Adrenal gland (tissue), 9 donors: ENCODE measurements at regions not wholly inside any gene's neighbourhood (a gene's known extent, or its start where the extent isn't known, plus 50 kb on each side); places are given as distances from the start of the nearest gene placed in this dataset.
"Not testable (repeated sequence)": the region's sequence is repeated elsewhere in the genome, so short reads cannot be mapped to it uniquely, and the experiment has no call there.

Experiments
- DNase-seq, 7 donors: peaks; one replicate each; pipeline ENCODE4 v3.0.0-alpha.2; 2019 to 2020
- H3K27ac ChIP-seq, 5 donors: fragments of 200-600 bp; sonication (generic) in 4 of 5; 1 replicate in 3 of 5; 2 replicates in 2 of 5; pipeline versions ENCODE4 v1.5.1 to v1.8.0; 2016 to 2020; ENCODE audit warnings: mild to moderate bottlenecking in 1 of 5
- H3K27me3 ChIP-seq: fragments of 200-600 bp; 2 replicates; pipeline ENCODE4 v1.8.0; 2021
- H3K36me3 ChIP-seq, 2 donors: fragments of 200-600 bp; replicated peaks in 1 of 2; 1 replicate in 1 of 2; 2 replicates in 1 of 2; pipeline versions ENCODE4 v1.5.1 to v1.8.0; 2018 to 2022
- H3K4me1 ChIP-seq, 2 donors: fragments of 200-600 bp; replicated peaks in 1 of 2; 1 replicate in 1 of 2; 2 replicates in 1 of 2; pipeline versions ENCODE4 v1.5.1 to v1.8.0; 2018 to 2021
- H3K4me3 ChIP-seq, 4 donors: fragments of 200-600 bp; sonication (generic) in 3 of 4; one replicate each; pipeline ENCODE4 v1.5.1; 2016 to 2018
- H3K9me3 ChIP-seq, 3 donors: fragments of 200-600 bp; sonication (generic) in 1 of 3; replicated peaks in 1 of 3; 1 replicate in 2 of 3; 2 replicates in 1 of 3; pipeline versions ENCODE4 v1.5.1 to v1.8.0; 2016 to 2021
- CTCF ChIP-seq, 6 experiments: fragments of 450-650 bp in 4 of 6; fragments of 200-600 bp in 2 of 6; sonication (generic) in 1 of 6; IDR thresholded peaks; 1 replicate in 5 of 6; 2 replicates in 1 of 6; pipeline versions ENCODE4 v1.5.1 to v1.8.0; 2016 to 2021; ENCODE audit warnings: antibody characterized with exemption in 6 of 6, mild to moderate bottlenecking in 2 of 6, moderate library complexity in 1 of 6
- POLR2A ChIP-seq, 2 donors: fragments of 450-650 bp; IDR thresholded peaks; one replicate each; pipeline ENCODE4 v1.6.1; 2017; ENCODE audit warnings: antibody characterized with exemption in 2 of 2, mild to moderate bottlenecking in 2 of 2, moderate library complexity in 1 of 2
- WGBS, 4 donors: extraction: QIAGEN DNeasy Blood & Tissue Kit in 2 of 4; methylation state at CpG; one replicate each; pipeline versions ENCODE4 v1.1.5 to v1.1.7; 2013 to 2017; 5-methylcytosine and 5-hydroxymethylcytosine counted together
- intact Hi-C, 2 donors: fragments of 100-400 bp; cut with DNase I; formaldehyde crosslinking; loops; one replicate each; pipeline versions ENCODE4 v1.14.1 to v1.15.0; 2022 to 2023
- donor health status: healthy with polysubstance abuse.
- donor health status: Bipolar disorder and iron deficiency.
- donor health status: DM: yes; HTN: yes; CAD: no.
- donor health status: DM: no; HTN: no; CAD: no.
- donor health status: DM: no; HTN: no; CAD: no.

DNA sequence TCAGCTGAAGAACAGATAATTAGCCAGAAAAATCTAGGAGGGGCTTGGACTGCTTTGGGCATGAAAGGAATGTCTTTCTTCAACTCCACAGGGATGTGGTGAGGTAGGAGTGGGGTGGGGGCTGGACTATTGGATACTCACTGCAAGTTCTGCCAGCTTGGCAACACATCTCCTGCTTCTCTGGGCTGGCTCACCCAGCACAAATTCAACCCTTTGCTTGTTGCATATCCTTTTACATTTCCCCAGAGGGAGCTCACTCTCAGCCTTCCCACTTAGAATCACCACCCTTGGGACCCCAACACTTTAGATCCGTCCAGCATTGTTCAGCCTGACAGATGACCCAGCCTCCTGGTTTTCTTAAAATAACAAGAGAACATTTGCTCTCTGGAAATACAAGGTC is 120.6 kb downstream of the KDR start:
- intact Hi-C loops: no loop called here
- Histone ChIP-seq H3K4me3 (no peak overlapping the region), H3K36me3 (no peaks in the 10 kb centered on the region), H3K4me1 (no peaks in the 10 kb centered on the region), H3K27ac (peak overlapping the region in 1 of 5 donors; percentile 49), H3K9me3 (no peaks in the 10 kb centered on the region), H3K27me3 (no peaks in the 10 kb centered on the region)
- no peak for TF ChIP-seq POLR2A (IDR thresholded peaks at IDR 0.05)
- no peak for TF ChIP-seq CTCF (IDR thresholded peaks at IDR 0.05)
- 8 to 25% (median 15%) methylated on average over 1 of the region's 1 CpG for WGBS, 4 donors
- DNase-seq: peak in 3 of 7 donors; percentile 18 to 29 (median 27)

GRCh38 chr4:55002431-55002830 is 123.0 kb downstream of the KDR start:
- DNase-seq: no peak
- intact Hi-C loops: no loop called here
- WGBS, 4 donors: 60 to 92% (median 73%) methylated on average over 1 of the region's 1 CpG
- no peak for TF ChIP-seq CTCF (IDR thresholded peaks at IDR 0.05)
- TF ChIP-seq POLR2A (IDR thresholded peaks at IDR 0.05): no peak
- Histone ChIP-seq H3K4me1 (no peaks in the 10 kb centered on the region), H3K4me3 (no peak overlapping the region), H3K27me3 (no peaks in the 10 kb centered on the region), H3K27ac (no peak overlapping the region), H3K36me3 (no peaks in the 10 kb centered on the region), H3K9me3 (no peaks in the 10 kb centered on the region)

DNA sequence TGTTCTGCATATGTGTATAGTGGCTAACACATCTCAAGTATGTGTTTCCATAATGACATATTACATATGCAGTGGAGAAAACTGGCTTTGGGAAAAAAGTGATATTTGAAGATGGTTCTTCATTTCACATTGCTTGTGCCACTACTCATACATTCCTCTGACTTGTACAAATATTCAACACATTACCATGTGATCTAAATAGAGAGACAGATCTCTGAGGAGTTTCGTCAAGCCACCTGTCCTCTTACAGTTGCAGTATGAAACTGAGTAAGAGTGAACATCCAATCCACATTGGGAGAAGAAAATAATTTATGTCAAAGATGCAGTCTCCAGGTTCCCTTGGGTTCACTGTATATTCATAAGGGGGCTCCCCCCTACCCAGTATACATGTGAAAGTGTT is 123.9 kb downstream of the KDR start:
- Histone ChIP-seq H3K4me1 (no peaks in the 10 kb centered on the region), H3K4me3 (no peak overlapping the region), H3K27me3 (no peaks in the 10 kb centered on the region), H3K36me3 (no peaks in the 10 kb centered on the region), H3K9me3 (no peaks in the 10 kb centered on the region), H3K27ac (no peak overlapping the region)
- 46 to 74% (median 67%) methylated on average over 1 of the region's 1 CpG for WGBS, 4 donors
- TF ChIP-seq CTCF (IDR thresholded peaks at IDR 0.05) (no peak), POLR2A (IDR thresholded peaks at IDR 0.05) (no peak)
- no peak for DNase-seq
- intact Hi-C loops: no loop called here

GRCh38 chr4:54999003-54999402 is 126.4 kb downstream of the KDR start:
- DNase-seq: no peak
- intact Hi-C loops: no loop called here
- H3K27me3 ChIP-seq: no peaks in the 10 kb centered on the region
- H3K4me3 ChIP-seq: no peak overlapping the region
- H3K36me3 ChIP-seq: no peaks in the 10 kb centered on the region
- no peak overlapping the region for H3K27ac ChIP-seq
- TF ChIP-seq CTCF (IDR thresholded peaks at IDR 0.05): peak in 5 of 6 experiments; percentile 24 to 49 (median 43)
- no peak for TF ChIP-seq POLR2A (IDR thresholded peaks at IDR 0.05)
- no peaks in the 10 kb centered on the region for H3K9me3 ChIP-seq
- no peaks in the 10 kb centered on the region for H3K4me1 ChIP-seq

DNA sequence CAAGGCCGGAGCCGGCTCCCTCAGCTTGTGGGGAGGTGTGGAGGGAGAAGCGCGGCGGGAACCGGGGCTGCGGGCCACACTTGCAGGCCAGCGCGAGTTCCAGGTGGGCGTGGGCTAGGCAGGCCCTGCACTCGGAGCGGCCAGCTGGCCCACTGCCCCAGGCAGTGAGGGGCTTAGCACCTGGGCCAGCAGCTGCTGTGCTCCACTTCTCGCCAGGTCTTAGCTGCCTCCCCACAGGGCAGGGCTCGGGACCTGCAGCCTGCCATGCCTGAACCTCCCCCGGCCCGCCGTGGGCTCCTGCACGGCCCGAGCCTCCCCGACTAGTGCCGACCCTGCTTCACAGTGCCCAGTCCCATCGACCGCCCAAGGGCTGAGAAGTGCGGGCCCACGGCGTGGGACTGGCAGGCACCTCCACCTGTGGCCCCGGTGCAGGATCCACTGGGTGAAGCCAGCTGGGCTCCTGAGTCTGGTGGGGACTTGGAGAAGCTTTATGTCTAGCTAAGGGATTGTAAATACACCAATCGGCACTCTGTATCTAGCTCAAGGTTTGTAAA is 131.8 kb downstream of the KDR start:
- H3K27ac ChIP-seq, H3K9me3 ChIP-seq, H3K4me1 ChIP-seq, H3K27me3 ChIP-seq, DNase-seq, H3K36me3 ChIP-seq, intact Hi-C loops, H3K4me3 ChIP-seq: not testable (repeated sequence)
- 87 to 94% (median 90%) methylated on average over 10 to 28 of the region's 28 CpGs for WGBS, 4 donors
